GM19035 (cell line): ENCODE measurements at regions not wholly inside any gene's neighbourhood (a gene's known extent, or its start where the extent isn't known, plus 50 kb on each side); places are given as distances from the start of the nearest gene placed in this dataset.

ENCODE experiments used
- ATAC-seq: cut with Tn5 transposase; IDR thresholded peaks from one replicate; pipeline ENCODE4 v1.9.1; 2021; ENCODE audit not compliant: unreplicated experiment

GRCh38 chr3:84039099-84039498 is 919.7 kb upstream of the CADM2 start:
- no peak for ATAC-seq

- no peak for ATAC-seq
These were observed 916.2 kb upstream of the CADM2 start for GRCh38 chr3:84042399-84043106.

DNA sequence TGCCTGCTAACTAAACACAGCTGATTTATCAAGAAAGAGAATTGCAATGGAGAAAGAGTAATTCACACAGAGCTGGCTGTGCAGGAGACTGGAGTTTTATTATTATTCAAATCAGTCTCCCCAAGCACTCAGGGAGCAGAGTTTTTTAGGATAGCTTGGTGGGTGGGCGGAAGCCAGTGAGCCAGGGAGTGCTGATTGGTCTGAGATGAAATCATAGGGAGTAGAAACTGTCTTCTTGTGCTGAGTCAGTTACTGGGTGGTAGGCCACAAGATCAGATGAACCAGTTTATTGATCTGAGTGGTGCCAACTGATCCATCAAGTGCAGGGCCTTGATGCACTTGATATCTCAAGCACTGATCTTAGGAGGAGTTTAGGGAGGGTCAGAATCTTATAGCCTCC is 891.9 kb upstream of the CADM2 start:
- no peak for ATAC-seq

DNA sequence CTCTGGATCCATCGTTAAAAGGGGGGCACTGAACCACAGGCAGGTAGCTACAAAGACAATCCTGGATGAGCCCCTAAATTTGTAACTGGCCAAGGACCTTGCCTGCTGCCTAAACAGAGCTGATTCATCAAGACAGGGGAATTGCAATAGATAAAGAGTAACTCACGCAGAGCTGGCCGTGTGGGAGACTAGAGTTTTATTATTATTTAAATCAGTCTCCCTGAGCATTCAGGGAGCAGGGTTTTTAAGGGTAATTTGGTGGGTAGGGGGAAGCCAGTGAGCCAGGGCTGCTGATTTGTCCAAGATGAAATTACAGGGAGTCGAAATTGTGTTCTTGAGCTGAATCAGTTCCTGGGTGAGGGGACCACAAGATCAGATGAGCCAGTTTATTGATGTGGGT is 885.1 kb upstream of the CADM2 start:
- ATAC-seq: no peak

DNA sequence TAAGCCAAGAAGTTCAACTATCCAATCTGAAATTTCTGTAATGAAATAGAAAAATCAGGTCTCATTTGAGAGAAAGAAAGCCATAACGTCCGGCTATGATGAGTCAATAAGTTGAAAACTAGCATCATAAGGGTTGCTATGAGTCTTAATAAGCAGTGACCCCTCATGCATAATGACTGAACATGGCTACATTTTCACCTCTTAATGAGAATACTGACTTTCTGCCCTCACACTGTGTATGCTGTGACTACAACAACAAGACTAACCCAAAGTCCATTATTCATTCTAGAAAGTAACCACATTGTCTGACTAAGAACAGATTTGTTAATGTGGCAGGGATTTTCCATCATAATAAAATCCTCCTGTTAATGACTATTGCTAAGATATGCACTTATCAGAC is 884.0 kb upstream of the CADM2 start:
- no peak for ATAC-seq

DNA sequence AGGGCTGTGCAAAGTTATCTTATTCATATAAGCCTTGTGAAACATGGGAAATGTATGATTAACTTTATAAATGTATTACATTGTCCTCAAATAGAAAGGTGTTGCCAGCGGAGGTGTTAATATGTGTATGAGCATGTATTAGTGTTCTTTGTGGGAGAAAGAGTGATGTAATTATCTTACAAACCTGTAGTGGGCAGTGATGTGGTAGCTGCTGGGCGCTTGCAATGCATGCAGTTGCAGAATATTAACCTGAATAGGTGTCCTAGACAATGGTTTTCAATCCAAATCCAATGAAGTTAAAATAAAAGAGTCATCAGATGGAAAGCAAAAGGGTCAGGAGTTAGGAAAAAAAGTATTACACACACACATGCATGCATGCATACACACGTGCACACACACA is 881.3 kb upstream of the CADM2 start:
- ATAC-seq: no peak

GRCh38 chr3:84082726-84083125 is 876.1 kb upstream of the CADM2 start:
- no peak for ATAC-seq

DNA sequence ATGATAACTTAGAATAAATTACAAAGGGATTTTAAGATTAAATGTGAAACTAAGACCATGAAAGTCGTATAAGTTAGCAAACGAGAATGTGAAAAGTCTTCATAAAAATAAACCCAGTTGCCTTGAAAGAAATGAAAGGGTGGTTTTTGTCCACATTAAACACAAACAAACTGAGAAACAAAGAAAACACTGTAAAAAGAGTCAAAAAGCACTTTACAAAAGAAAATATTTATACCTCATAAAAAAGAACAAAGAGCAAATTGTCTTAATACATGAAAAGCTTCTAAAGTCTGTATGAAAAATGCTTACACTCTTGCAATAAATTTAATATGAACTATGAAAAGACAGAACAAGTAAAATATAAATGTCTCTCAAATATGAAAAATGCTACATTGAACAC is 865.9 kb upstream of the CADM2 start:
- no peak for ATAC-seq

- no peak for ATAC-seq
These were observed 862.6 kb upstream of the CADM2 start for GRCh38 chr3:84096188-84096587.

DNA sequence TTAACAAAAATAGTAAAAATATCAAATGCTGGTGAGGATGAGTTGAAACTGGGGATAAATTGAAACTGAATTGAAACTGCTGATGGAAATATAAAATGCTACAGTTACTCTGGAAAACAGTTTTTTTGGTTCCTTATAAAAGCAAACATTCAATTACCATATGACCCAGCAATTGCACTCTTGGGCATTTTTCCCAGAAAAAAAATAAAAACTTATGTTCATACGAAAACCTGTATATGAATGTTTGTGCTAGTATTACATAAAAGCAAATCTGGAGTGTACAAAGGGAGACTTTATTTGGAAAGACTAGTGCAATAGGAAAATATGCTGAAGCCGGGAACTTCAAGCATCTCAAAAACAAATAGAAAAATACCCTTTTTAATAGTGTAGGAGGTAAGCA is 857.9 kb upstream of the CADM2 start:
- no peak for ATAC-seq

- ATAC-seq: no peak
These were observed 850.3 kb upstream of the CADM2 start for GRCh38 chr3:84108442-84108971.

DNA sequence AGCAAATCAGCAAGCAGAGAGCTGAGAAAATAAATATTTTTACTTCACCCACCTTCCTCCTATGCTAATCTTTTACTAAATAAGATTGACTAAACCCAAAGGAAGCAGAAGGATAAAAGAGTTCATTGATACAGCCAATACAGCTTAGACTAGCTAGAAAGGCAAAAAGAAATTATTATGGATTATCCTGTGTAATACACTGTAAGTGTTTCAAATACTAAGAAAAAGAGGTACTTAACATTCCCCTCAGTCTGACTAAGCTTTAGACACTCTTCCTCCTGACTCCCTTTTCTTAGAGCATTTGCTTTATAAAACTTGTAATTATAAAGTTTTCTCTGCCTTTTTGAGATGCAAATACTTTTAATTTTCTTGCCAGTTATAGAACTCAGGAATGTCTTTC is 848.9 kb upstream of the CADM2 start:
- no peak for ATAC-seq

- ATAC-seq: no peak
These were observed 848.0 kb upstream of the CADM2 start for GRCh38 chr3:84110787-84111186.

DNA sequence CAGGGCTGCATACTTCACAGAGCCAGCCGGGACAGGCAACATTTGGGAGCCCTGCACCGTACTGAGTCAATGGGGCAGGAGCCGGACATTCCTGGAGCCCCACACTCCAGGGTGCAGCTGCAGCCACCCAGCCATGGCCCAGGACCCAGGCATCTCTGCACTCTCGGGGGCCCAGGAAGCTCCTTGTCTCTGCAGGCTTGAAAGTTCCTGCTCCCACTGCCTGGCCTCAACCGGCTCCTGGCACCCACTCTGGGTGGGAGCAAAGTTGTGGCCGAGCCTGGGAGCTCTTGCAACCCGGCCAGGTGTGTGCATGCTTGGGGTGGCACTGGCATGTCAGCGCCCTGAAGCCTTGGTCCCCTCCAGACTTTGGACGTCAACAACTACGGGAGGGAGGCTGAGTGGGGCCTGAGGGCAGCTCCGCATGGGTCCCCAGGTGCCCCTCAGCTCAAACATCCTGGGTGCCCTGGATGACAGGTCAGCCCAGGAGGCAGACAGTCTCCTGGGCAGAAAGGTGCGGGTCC is 833.5 kb upstream of the CADM2 start:
- no peak for ATAC-seq

- no peak for ATAC-seq
These were observed 833.0 kb upstream of the CADM2 start for GRCh38 chr3:84125760-84126159.

- no peak for ATAC-seq
These were observed 832.6 kb upstream of the CADM2 start for GRCh38 chr3:84126160-84126559.

- no peak for ATAC-seq
These were observed 830.8 kb upstream of the CADM2 start for GRCh38 chr3:84128024-84128423.

- no peak for ATAC-seq
These were observed 822.4 kb upstream of the CADM2 start for GRCh38 chr3:84136425-84136824.

GRCh38 chr3:84140631-84141030 is 818.2 kb upstream of the CADM2 start:
- ATAC-seq: no peak

DNA sequence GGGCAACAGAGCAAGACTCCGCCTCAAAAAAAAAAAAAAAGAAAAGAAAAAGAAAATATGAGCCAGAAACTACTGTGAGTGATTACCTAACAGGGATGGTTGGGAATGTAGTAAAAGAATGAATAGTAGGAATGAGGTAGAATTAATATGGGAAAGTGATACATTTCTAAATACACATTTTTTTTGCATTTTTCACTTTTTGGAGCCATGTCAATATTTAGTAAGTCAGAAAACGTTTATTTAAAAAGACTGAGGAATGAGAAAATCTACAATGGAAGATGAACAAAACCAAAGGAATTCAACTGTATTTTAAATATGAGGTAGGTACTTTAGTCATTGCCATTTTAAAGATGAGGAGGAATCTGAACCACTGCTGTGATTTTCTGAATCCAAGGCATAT is 817.2 kb upstream of the CADM2 start:
- ATAC-seq: no peak

DNA sequence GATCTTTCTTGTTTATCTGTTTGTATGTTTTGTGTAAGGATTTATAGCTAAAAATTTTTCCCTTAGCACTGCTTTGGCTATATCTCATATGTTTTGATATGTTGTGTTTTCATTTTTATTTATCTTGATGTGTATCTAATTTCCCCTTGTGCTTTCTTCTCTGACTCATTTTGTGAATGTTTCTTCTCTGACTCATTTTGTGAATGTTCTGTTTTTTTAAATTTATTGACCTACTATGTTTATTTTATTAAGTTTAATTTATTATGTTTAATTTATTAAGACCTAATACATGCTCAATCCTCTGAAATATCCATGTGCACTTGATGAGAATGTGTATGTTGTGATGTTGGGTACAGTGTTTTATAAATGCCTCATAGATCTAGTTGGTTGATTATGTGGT is 793.5 kb upstream of the CADM2 start:
- no peak for ATAC-seq

DNA sequence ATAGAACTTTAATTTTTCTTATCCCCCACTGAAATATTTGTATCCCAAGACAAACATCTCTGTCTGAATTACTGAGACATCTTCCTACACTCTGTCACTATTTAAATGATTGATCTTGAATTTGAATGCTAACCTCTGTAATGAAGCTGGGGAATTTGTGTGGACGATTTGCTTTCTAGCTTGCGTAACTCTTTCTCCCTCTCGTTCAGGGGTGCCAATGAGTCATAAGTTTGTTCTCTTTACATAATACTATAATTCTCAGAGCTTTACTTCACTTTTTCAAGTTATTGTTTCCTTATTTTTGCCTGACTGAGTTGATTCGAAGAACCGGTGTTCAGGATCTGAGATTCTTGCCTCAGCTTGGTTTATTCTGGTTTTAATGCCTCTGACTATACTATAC is 783.3 kb upstream of the CADM2 start:
- ATAC-seq: no peak

DNA sequence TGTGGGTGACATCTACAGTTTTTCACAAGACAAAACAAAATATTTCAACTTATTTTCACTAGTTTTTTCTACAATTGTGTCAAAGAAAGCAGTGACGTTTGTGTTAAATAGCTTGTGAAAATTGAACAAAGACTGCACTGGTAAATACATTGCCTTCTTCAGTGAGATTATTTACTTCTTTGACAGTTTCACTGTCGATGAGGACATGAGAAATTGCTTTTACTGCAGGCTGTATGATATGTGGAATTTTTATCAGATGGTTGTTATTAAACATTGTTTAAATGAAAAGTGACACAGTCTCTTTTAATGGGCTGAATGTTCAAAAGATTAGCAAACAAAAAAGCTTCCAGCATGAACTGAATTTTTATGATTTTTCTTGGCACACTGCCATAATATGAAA is 773.9 kb upstream of the CADM2 start:
- no peak for ATAC-seq
